HepG2 (cell line): ENCODE measurements at regions not wholly inside any gene's neighbourhood (a gene's known extent, or its start where the extent isn't known, plus 50 kb on each side); places are given as distances from the start of the nearest gene placed in this dataset.

ENCODE experiments used
- ATAC-seq: fragments of 200-7000 bp; cut with Tn5 transposase; 3 replicates; pipeline ENCODE4 v1.9.1; 2020; ENCODE audit warnings: mild to moderate bottlenecking, moderate library complexity
- BruUV-seq: library from RNA; stranded (reverse); fragments of 400-500 nt; replicated peaks from 2 replicates; lab custom pipeline; 2021; lab: Mats Ljungman, UMichigan
- CTCF ChIA-PET: fragments of 300-600 bp; formaldehyde crosslinking; extraction: SDS; loops from one replicate; lab custom pipeline; 2021; ENCODE audit warnings: low total read pairs, inconsistent platforms, low intra/inter-chr PET ratio; lab: Yijun Ruan, JAX
- POLR2A ChIA-PET: fragments of 350-600 bp; sonication (Branson Sonifier 250); formaldehyde crosslinking; loops from one replicate; lab custom pipeline; 2020; ENCODE audit warnings: antibody characterized with exemption, inconsistent platforms; lab: Yijun Ruan, JAX
- DNase-seq: peaks from one replicate; pipeline ENCODE4 v3.0.0-alpha.2; 2015; ENCODE audit warnings: low spot score
- FAIRE-seq: peaks from 3 replicates; lab custom pipeline; 2011; peaks lifted over from hg19 to GRCh38; lab: Jason Lieb, UNC
- H2AFZ ChIP-seq: one replicate; pipeline ENCODE4 v1.6.1; 2011; ENCODE audit warnings: low read length, inconsistent platforms
- H3K27ac ChIP-seq: fragments of 300-600 bp; 3 replicates; pipeline ENCODE4 v1.8.0; 2011; ENCODE audit warnings: mixed run types, mild to moderate bottlenecking, mixed read lengths, low read length, inconsistent platforms; ENCODE audit not compliant: insufficient read depth; ENCODE audit errors: extremely low read length
- H3K27me3 ChIP-seq, 2 experiments: fragments of 200-600 bp in 1 of 2; 2 replicates in 1 of 2; 3 replicates in 1 of 2; pipeline versions ENCODE4 v1.6.0 to v1.8.0; 2011; ENCODE audit warnings: low read length in 2 of 2, mild to moderate bottlenecking in 2 of 2, moderate library complexity in 2 of 2, inconsistent platforms in 1 of 2; ENCODE audit not compliant: insufficient read depth in 2 of 2, control insufficient read depth in 1 of 2
- H3K36me3 ChIP-seq, 2 experiments: fragments of 200-600 bp in 1 of 2; replicated peaks in 1 of 2; 2 replicates in 1 of 2; 3 replicates in 1 of 2; pipeline versions ENCODE4 v1.5.1 to v1.8.0; 2011; ENCODE audit warnings: low read length in 2 of 2, inconsistent platforms in 1 of 2; ENCODE audit not compliant: insufficient read depth in 2 of 2, control insufficient read depth in 1 of 2
- H3K4me1 ChIP-seq: 2 replicates; pipeline ENCODE4 v1.5.1; 2012; ENCODE audit warnings: low read length, inconsistent platforms; ENCODE audit not compliant: insufficient read depth
- H3K4me2 ChIP-seq: 2 replicates; pipeline ENCODE4 v1.6.0; 2011; ENCODE audit warnings: low read depth, low read length, inconsistent platforms
- H3K4me3 ChIP-seq, 3 experiments: fragments of 200-600 bp in 1 of 3; sonication (generic), shearing (Covaris generic) in 1 of 3; replicated peaks in 1 of 3; 2 replicates each; pipeline ENCODE4 v1.5.1; 2011 to 2016; ENCODE audit warnings: low read length in 3 of 3, inconsistent platforms in 2 of 3, low read depth in 2 of 3, mild to moderate bottlenecking in 2 of 3, control low read depth in 1 of 3, mixed read lengths in 1 of 3; ENCODE audit not compliant: insufficient read depth in 1 of 3
- H3K79me2 ChIP-seq: one replicate; pipeline ENCODE4 v1.6.1; 2011; ENCODE audit warnings: low read length, inconsistent platforms; ENCODE audit not compliant: insufficient read depth
- H3K9ac ChIP-seq: 2 replicates; pipeline ENCODE4 v1.6.0; 2011; ENCODE audit warnings: mild to moderate bottlenecking, low read depth, low read length, inconsistent platforms; ENCODE audit not compliant: insufficient read depth
- H3K9me3 ChIP-seq: 2 replicates; pipeline ENCODE4 v1.5.1; 2012; ENCODE audit warnings: mild to moderate bottlenecking, low read length
- H4K20me1 ChIP-seq: 2 replicates; pipeline ENCODE4 v1.6.0; 2011; ENCODE audit warnings: inconsistent platforms, mild to moderate bottlenecking, low read length, moderate library complexity; ENCODE audit not compliant: insufficient read depth
- BRF2 ChIP-seq: sonication (generic); formaldehyde crosslinking; IDR thresholded peaks from 2 replicates; pipeline ENCODE4 v1.8.1; 2022; ENCODE audit warnings: mild to moderate bottlenecking, missing genetic modification reagents
- CENPX ChIP-seq: sonication (generic); formaldehyde crosslinking; IDR thresholded peaks from 2 replicates; pipeline ENCODE4 v1.9.0; 2021; ENCODE audit warnings: mild to moderate bottlenecking, missing genetic modification reagents, moderate library complexity
- EED ChIP-seq: sonication (generic); formaldehyde crosslinking; IDR thresholded peaks from 2 replicates; pipeline ENCODE4 v1.5.0; 2020; ENCODE audit warnings: mild to moderate bottlenecking, missing genetic modification reagents
- KLF9 ChIP-seq: IDR thresholded peaks from 2 replicates; pipeline ENCODE4 v1.6.1; 2016; ENCODE audit warnings: low read depth
- SRY ChIP-seq: sonication (generic); formaldehyde crosslinking; IDR thresholded peaks from 2 replicates; pipeline ENCODE4 v1.8.0; 2022; ENCODE audit warnings: mild to moderate bottlenecking, missing genetic modification reagents
- TFE3 ChIP-seq: IDR thresholded peaks from 2 replicates; pipeline ENCODE4 v1.6.1; 2016
- ZBTB20 ChIP-seq: sonication (generic); formaldehyde crosslinking; IDR thresholded peaks from 2 replicates; pipeline ENCODE4 v1.8.1; 2023; ENCODE audit warnings: missing genetic modification reagents, low read depth, mild to moderate bottlenecking, borderline replicate concordance
- ZBTB3 ChIP-seq: sonication (generic); formaldehyde crosslinking; IDR thresholded peaks from 2 replicates; pipeline ENCODE4 v1.4.0; 2020; ENCODE audit warnings: low read depth, mild to moderate bottlenecking, moderate library complexity, missing genetic modification reagents, borderline replicate concordance
- ZNF10 ChIP-seq: sonication (generic); formaldehyde crosslinking; IDR thresholded peaks from 2 replicates; pipeline ENCODE4 v1.4.0; 2020; ENCODE audit warnings: mild to moderate bottlenecking, low read depth, missing genetic modification reagents, borderline replicate concordance
- ZNF138 ChIP-seq: sonication (generic); formaldehyde crosslinking; IDR thresholded peaks from 2 replicates; pipeline ENCODE4 v1.5.0; 2020; ENCODE audit warnings: mild to moderate bottlenecking, low read depth, missing genetic modification reagents
- ZNF563 ChIP-seq: sonication (generic); formaldehyde crosslinking; IDR thresholded peaks from 2 replicates; pipeline ENCODE4 v1.8.0; 2022; ENCODE audit warnings: mild to moderate bottlenecking, moderate library complexity, missing genetic modification reagents
- ZNF619 ChIP-seq: sonication (generic); formaldehyde crosslinking; IDR thresholded peaks from 2 replicates; pipeline ENCODE4 v1.4.0; 2020; ENCODE audit warnings: mild to moderate bottlenecking, missing genetic modification reagents
- ZSCAN9 ChIP-seq: IDR thresholded peaks from 2 replicates; pipeline ENCODE4 v1.6.1; 2016; ENCODE audit warnings: borderline replicate concordance
- in situ Hi-C: cut with HindIII; loops from 2 replicates; pipeline ENCODE4 v1.10.0; 2017; ENCODE audit warnings: low pct_unique_long_range_greater_than_20kb; ENCODE audit not compliant: extremely low pct_ligation_motif_present
- intact Hi-C: fragments of 100-400 bp; cut with micrococcal nuclease; formaldehyde crosslinking; loops from one replicate; pipeline ENCODE4 v1.10.0; 2022; ENCODE audit not compliant: unreplicated experiment

GRCh38 chr3:112738366-112738765, 97.4 kb upstream of the CCDC80 start:
- intact Hi-C loops (no loop called here), in situ Hi-C loops (loop anchor here (5.0 kb wide), 1 partner anchor 239 kb away; the partner anchor contains the start of gene CD200R1)
- no peak for TF ChIP-seq ZBTB3
- TF ChIP-seq ZNF10 (CRISPR knock-in tag), result no peak
- no peak for TF ChIP-seq ZSCAN9
- no peak for TF ChIP-seq ZNF138 (CRISPR knock-in tag)
- TF ChIP-seq EED, result no peak
- no peak for TF ChIP-seq ZNF619
- TF ChIP-seq SRY (CRISPR knock-in tag), result no peak
- no peak for TF ChIP-seq KLF9
- no peak for TF ChIP-seq TFE3 (CRISPR knock-in tag)
- no peak for TF ChIP-seq ZBTB20 (CRISPR knock-in tag)
- no peak for TF ChIP-seq ZNF563 (CRISPR knock-in tag)
- TF ChIP-seq BRF2 (CRISPR knock-in tag), result no peak
- TF ChIP-seq CENPX (CRISPR knock-in tag), result no peak
- no peak overlapping the region for H3K4me3 ChIP-seq
- H4K20me1 ChIP-seq, result no peaks in the 10 kb centered on the region
- ATAC-seq (no peak), FAIRE-seq (no peak), DNase-seq (no peak)
- H3K4me2 ChIP-seq, result no peak overlapping the region
- peaks cover 0 to 3% of the 10 kb centered on the region in 2 experiments; a peak in 1 of 5 replicates for H3K27me3 ChIP-seq
- POLR2A ChIA-PET, result no interaction called here
- H3K9me3 ChIP-seq, result no peaks in the 10 kb centered on the region
- no peaks in the 10 kb centered on the region for H3K79me2 ChIP-seq
- H3K27ac ChIP-seq, result no peak overlapping the region
- no peaks in the 10 kb centered on the region for H3K4me1 ChIP-seq
- CTCF ChIA-PET, result no interaction called here
- no TSS peak for BruUV-seq
- no peaks in the 10 kb centered on the region for H3K36me3 ChIP-seq
- no peak overlapping the region for H3K9ac ChIP-seq
- H2AFZ ChIP-seq, result no peak overlapping the region
